Breast epithelium (tissue), 3 donors: ENCODE measurements at regions not wholly inside any gene's neighbourhood (a gene's known extent, or its start where the extent isn't known, plus 50 kb on each side); places are given as distances from the start of the nearest gene placed in this dataset.
"Not testable (repeated sequence)": the region's sequence is repeated elsewhere in the genome, so short reads cannot be mapped to it uniquely, and the experiment has no call there.

Experiments used
- POLR2A ChIP-seq: fragments of 450-650 bp; IDR thresholded peaks from one replicate; pipeline ENCODE4 v1.6.1; 2016; ENCODE audit warnings: antibody characterized with exemption, mild to moderate bottlenecking, moderate library complexity
- POLR2AphosphoS5 ChIP-seq, 3 donors: sonication (generic); formaldehyde crosslinking; IDR thresholded peaks; one replicate each; pipeline ENCODE4 v1.6.1; 2017; ENCODE audit warnings: antibody characterized with exemption in 3 of 3
- TF ChIP-seq, protein P1 (sequence below), 3 donors: fragments of 450-650 bp; IDR thresholded peaks; one replicate each; pipeline ENCODE4 v1.5.1; 2016 to 2017; ENCODE audit warnings: antibody characterized with exemption in 3 of 3, mild to moderate bottlenecking in 3 of 3, moderate library complexity in 3 of 3

GRCh38 chr4:9102471-9103147, 67.6 kb upstream of the FAM90A26 start:
- TF ChIP-seq POLR2A = not testable (repeated sequence)
- TF ChIP-seq, protein P1, sequence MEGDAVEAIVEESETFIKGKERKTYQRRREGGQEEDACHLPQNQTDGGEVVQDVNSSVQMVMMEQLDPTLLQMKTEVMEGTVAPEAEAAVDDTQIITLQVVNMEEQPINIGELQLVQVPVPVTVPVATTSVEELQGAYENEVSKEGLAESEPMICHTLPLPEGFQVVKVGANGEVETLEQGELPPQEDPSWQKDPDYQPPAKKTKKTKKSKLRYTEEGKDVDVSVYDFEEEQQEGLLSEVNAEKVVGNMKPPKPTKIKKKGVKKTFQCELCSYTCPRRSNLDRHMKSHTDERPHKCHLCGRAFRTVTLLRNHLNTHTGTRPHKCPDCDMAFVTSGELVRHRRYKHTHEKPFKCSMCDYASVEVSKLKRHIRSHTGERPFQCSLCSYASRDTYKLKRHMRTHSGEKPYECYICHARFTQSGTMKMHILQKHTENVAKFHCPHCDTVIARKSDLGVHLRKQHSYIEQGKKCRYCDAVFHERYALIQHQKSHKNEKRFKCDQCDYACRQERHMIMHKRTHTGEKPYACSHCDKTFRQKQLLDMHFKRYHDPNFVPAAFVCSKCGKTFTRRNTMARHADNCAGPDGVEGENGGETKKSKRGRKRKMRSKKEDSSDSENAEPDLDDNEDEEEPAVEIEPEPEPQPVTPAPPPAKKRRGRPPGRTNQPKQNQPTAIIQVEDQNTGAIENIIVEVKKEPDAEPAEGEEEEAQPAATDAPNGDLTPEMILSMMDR (IDR thresholded peaks at IDR 0.05) = not testable (repeated sequence)
- peak in 1 of 3 donors; percentile 61 for TF ChIP-seq POLR2AphosphoS5 (IDR thresholded peaks at IDR 0.05)
